Ishikawa (cell line): ENCODE measurements at regions not wholly inside any gene's neighbourhood (a gene's known extent, or its start where the extent isn't known, plus 50 kb on each side); places are given as distances from the start of the nearest gene placed in this dataset.

Source experiments
- CEBPB ChIP-seq: IDR thresholded peaks from 2 replicates; pipeline ENCODE4 v1.6.1; 2012
- EGR1 ChIP-seq: IDR thresholded peaks from 2 replicates; pipeline ENCODE4 v1.6.1; 2012
- EP300 ChIP-seq: IDR thresholded peaks from 2 replicates; pipeline ENCODE4 v1.6.1; 2012; ENCODE audit warnings: borderline replicate concordance
- FOXM1 ChIP-seq: IDR thresholded peaks from 2 replicates; pipeline ENCODE4 v1.6.1; 2012; ENCODE audit warnings: low read depth, borderline replicate concordance
- MAX ChIP-seq: IDR thresholded peaks from 2 replicates; pipeline ENCODE4 v1.6.1; 2012
- ZBTB7A ChIP-seq: IDR thresholded peaks from 2 replicates; pipeline ENCODE4 v1.6.1; 2012; ENCODE audit warnings: low read depth

GRCh38 chr15:95017666-95018328 is 786.4 kb downstream of the MCTP2 start:
- no peak for TF ChIP-seq MAX
- no peak for TF ChIP-seq CEBPB
- no peak for TF ChIP-seq EGR1
- TF ChIP-seq ZBTB7A: no peak
- no peak for TF ChIP-seq EP300
- TF ChIP-seq FOXM1: no peak
